Tibial nerve (tissue), 4 donors: ENCODE measurements at regions not wholly inside any gene's neighbourhood (a gene's known extent, or its start where the extent isn't known, plus 50 kb on each side); places are given as distances from the start of the nearest gene placed in this dataset.

Source experiments
- EP300 ChIP-seq, 2 donors: sonication (generic); formaldehyde crosslinking; IDR thresholded peaks; one replicate each; pipeline ENCODE4 v1.6.1; 2017; ENCODE audit warnings: antibody characterized with exemption in 2 of 2, mild to moderate bottlenecking in 1 of 2
- POLR2A ChIP-seq, 2 donors: fragments of 450-650 bp; IDR thresholded peaks; one replicate each; pipeline ENCODE4 v1.6.1; 2017; ENCODE audit warnings: antibody characterized with exemption in 2 of 2, mild to moderate bottlenecking in 2 of 2, moderate library complexity in 2 of 2
- TF ChIP-seq, protein P1 (sequence below), 5 experiments: fragments of 200-600 bp in 3 of 5; fragments of 450-650 bp in 2 of 5; sonication (generic) in 3 of 5; IDR thresholded peaks; one replicate each; pipeline ENCODE4 v1.5.1; 2016 to 2019; ENCODE audit warnings: antibody characterized with exemption in 5 of 5, mild to moderate bottlenecking in 3 of 5, moderate library complexity in 2 of 5

DNA sequence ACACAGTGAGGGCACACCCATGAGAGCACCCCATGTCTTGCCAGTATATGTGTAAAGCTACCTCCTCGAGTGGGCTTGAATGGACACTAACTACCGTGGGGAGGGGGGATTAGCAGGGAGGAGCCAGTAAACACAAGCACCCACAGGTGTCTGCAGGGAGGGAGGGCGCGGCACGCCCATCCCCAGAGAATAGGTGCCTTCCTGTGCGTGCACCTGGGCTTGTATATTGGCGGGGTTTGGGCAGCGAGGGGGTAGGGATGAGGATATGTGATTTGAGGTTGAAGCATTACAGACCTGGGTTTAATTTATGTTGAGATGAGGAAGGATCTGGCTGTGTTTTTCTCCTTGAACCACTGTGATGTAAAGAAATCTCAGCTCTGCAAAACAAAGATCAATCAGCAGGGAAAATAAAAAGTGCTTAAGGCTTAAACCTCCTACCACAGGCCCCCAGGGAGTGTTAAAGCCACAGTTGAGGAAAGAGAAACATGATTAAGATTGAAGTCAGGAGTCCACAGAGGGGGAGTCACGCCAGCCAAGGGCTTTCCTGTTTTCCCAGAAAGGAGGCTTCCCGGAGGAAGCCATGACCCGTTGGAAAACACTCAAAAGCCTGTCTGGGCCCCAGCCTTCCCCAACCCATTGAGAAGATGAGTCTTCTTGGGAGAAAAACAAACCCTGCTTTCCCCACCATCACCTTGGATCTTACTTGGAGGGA is 80.0 kb downstream of the CAMK2N1 start:
- TF ChIP-seq, protein P1, sequence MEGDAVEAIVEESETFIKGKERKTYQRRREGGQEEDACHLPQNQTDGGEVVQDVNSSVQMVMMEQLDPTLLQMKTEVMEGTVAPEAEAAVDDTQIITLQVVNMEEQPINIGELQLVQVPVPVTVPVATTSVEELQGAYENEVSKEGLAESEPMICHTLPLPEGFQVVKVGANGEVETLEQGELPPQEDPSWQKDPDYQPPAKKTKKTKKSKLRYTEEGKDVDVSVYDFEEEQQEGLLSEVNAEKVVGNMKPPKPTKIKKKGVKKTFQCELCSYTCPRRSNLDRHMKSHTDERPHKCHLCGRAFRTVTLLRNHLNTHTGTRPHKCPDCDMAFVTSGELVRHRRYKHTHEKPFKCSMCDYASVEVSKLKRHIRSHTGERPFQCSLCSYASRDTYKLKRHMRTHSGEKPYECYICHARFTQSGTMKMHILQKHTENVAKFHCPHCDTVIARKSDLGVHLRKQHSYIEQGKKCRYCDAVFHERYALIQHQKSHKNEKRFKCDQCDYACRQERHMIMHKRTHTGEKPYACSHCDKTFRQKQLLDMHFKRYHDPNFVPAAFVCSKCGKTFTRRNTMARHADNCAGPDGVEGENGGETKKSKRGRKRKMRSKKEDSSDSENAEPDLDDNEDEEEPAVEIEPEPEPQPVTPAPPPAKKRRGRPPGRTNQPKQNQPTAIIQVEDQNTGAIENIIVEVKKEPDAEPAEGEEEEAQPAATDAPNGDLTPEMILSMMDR (IDR thresholded peaks at IDR 0.05): no peak
- TF ChIP-seq EP300 (IDR thresholded peaks at IDR 0.05) (no peak), POLR2A (IDR thresholded peaks at IDR 0.05) (no peak)
